ENCODE measurements at regions not wholly inside any gene's neighbourhood (a gene's known extent, or its start where the extent isn't known, plus 50 kb on each side); places are given as distances from the start of the nearest gene placed in this dataset.

DNA sequence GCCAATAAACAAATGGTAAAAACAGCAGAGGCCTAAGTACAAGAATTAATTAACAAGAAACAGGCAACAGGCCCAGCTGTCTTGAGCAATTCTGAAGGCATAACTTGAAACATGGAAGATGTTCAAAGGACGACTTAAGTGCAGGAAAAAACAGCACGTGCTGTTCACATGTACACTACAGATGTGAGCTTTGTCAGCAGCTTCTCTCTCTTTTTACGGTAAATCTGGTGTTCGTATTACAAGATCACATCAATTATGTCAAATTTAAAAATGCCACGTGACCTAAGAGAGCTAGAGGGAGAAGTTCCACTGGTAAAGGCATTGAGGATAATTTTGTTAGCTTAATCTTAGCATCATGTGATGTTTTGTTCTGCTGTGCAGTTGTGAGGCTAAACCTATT lies 281.1 kb downstream of the PSAT1 start:
- no peaks in the 10 kb centered on the region for H3K9me3 ChIP-seq (ENCODE audit: low read length)
- no peak overlapping the region for H2AFZ ChIP-seq (ENCODE audit: low read depth, low read length)
- H3K4me1 ChIP-seq (ENCODE audit: insufficient read depth, low read length): peaks cover 4% of the 10 kb centered on the region
- H3K36me3 ChIP-seq (ENCODE audit: insufficient read depth, low read length): no peaks in the 10 kb centered on the region
- H3K27me3 ChIP-seq (ENCODE audit: insufficient read depth, low read length): no peaks in the 10 kb centered on the region
- H3K4me3 ChIP-seq (ENCODE audit: low read length): no peak overlapping the region

DNA sequence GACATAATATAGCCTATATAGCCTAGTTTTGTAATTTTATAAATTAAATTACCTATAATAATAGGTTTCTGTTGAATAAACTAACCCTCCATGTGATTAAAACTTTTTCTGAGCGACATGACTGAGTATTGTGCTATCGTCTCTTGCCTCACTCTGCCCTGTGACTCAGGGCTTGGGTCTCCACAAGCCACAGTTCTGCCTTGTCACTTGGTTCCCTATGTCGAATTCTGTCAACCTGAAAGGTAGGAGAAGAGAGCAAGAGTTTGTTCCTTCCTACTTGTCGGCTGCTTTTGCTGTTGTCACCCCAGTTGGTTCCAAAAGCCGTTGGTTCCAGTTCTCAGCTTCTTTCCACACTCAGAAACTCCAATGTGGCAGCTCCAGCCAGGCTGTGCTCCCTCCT lies 285.9 kb downstream of the PSAT1 start:
- H3K4me1 ChIP-seq (ENCODE audit: insufficient read depth, low read length): no peaks in the 10 kb centered on the region
- no peaks in the 10 kb centered on the region for H3K9me3 ChIP-seq (ENCODE audit: low read length)
- no peaks in the 10 kb centered on the region for H3K27me3 ChIP-seq (ENCODE audit: insufficient read depth, low read length)
- no peak overlapping the region for H2AFZ ChIP-seq (ENCODE audit: low read depth, low read length)
- H3K4me3 ChIP-seq (ENCODE audit: low read length): no peak overlapping the region
- no peaks in the 10 kb centered on the region for H3K36me3 ChIP-seq (ENCODE audit: insufficient read depth, low read length)

DNA sequence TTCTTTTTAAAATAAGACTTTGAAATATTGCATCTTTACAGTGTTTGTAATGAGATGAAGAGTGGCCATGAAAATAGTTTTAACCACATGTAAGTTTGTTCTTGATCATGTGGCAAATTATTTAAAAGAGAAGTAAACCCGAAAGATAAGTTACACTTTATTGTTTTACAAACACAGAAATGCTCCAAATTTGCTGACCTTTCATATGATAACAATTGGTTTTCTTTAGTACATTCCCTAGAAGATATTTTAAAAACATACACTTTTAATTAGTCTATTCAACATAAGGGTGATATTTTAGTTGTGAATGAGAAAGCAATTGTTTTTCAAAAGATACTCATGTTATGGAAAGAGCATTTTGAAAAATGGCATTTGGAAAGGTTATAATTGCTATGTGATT lies 287.7 kb downstream of the PSAT1 start:
- no peak overlapping the region for H2AFZ ChIP-seq (ENCODE audit: low read depth, low read length)
- H3K27me3 ChIP-seq (ENCODE audit: insufficient read depth, low read length): no peaks in the 10 kb centered on the region
- H3K4me3 ChIP-seq (ENCODE audit: low read length): no peak overlapping the region
- H3K4me1 ChIP-seq (ENCODE audit: insufficient read depth, low read length): no peaks in the 10 kb centered on the region
- H3K36me3 ChIP-seq (ENCODE audit: insufficient read depth, low read length): no peaks in the 10 kb centered on the region
- no peaks in the 10 kb centered on the region for H3K9me3 ChIP-seq (ENCODE audit: low read length)

- H3K36me3 ChIP-seq (ENCODE audit: insufficient read depth, low read length): no peaks in the 10 kb centered on the region
- H3K4me1 ChIP-seq (ENCODE audit: insufficient read depth, low read length): no peaks in the 10 kb centered on the region
- H2AFZ ChIP-seq (ENCODE audit: low read depth, low read length): no peak overlapping the region
- H3K4me3 ChIP-seq (ENCODE audit: low read length): no peak overlapping the region
- H3K27me3 ChIP-seq (ENCODE audit: insufficient read depth, low read length): no peaks in the 10 kb centered on the region
- H3K9me3 ChIP-seq (ENCODE audit: low read length): no peaks in the 10 kb centered on the region
Measured at GRCh38 chr9:78585909-78586308, 289.0 kb downstream of the PSAT1 start.

DNA sequence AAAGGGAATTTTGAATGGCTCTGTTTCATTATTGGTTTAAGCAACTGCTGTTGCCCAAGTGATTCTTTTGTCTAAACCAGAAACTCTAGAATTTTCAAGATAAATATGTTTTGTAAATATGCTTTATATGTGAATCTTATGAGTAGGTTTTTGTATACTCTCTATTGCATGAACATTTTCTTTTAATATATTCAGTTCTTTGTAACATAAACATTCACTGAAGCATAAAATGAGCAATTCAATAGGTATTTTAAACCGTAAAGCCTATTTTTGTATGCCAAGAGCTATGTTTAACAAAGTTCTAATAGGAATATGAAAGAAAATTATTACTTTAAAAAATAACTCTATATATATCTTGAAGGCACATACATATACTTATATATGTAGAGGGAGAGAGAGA lies 293.1 kb downstream of the PSAT1 start:
- Histone ChIP-seq H2AFZ (ENCODE audit: low read depth, low read length) (no peak overlapping the region), H3K36me3 (ENCODE audit: insufficient read depth, low read length) (no peaks in the 10 kb centered on the region), H3K4me1 (ENCODE audit: insufficient read depth, low read length) (no peaks in the 10 kb centered on the region), H3K27me3 (ENCODE audit: insufficient read depth, low read length) (no peaks in the 10 kb centered on the region), H3K4me3 (ENCODE audit: low read length) (no peak overlapping the region), H3K9me3 (ENCODE audit: low read length) (no peaks in the 10 kb centered on the region)

GRCh38 chr9:78592811-78593210 lies 295.9 kb downstream of the PSAT1 start:
- H3K27me3 ChIP-seq (ENCODE audit: insufficient read depth, low read length): no peaks in the 10 kb centered on the region
- H2AFZ ChIP-seq (ENCODE audit: low read depth, low read length): no peak overlapping the region
- no peak overlapping the region for H3K4me3 ChIP-seq (ENCODE audit: low read length)
- no peaks in the 10 kb centered on the region for H3K4me1 ChIP-seq (ENCODE audit: insufficient read depth, low read length)
- H3K36me3 ChIP-seq (ENCODE audit: insufficient read depth, low read length): no peaks in the 10 kb centered on the region
- no peaks in the 10 kb centered on the region for H3K9me3 ChIP-seq (ENCODE audit: low read length)

DNA sequence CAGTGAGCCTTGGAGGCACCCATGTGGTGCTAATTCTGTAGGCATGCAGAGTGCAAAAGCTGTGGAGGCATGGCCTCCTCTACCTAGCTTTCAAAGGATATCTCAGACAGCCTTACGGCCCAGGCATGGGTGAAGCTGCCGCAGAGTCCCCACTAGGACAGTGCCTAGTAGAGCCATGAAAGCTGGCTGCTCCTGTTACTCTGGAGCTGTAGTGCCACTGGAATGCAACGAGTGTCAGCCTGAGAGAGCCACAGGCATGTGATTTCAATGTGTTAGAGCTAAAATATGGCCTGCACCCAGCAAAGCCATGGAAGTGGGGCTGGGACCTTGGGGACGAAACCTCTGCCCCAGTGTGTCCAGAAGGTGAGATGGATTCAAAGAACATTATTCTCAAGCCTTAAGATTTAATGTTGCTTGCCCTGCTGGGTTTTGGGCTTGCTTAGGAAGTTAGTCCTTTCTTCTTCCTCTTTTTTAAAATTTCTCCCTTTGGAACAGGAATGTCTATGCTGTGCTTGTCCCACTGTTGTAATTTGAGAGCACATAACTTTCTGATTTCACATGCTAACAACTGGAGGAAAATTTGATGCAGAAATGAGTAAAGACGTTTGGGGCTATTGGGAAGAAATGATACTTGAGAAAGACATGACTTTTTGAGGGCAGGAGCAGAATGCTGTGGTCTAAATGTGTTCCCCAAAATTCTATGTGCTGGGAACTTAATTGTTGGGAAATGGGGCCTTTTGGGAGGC lies 298.4 kb downstream of the PSAT1 start:
- Histone ChIP-seq H3K9me3 (ENCODE audit: low read length) (no peaks in the 10 kb centered on the region), H3K36me3 (ENCODE audit: insufficient read depth, low read length) (no peaks in the 10 kb centered on the region), H3K4me1 (ENCODE audit: insufficient read depth, low read length) (no peaks in the 10 kb centered on the region), H3K4me3 (ENCODE audit: low read length) (no peak overlapping the region), H2AFZ (ENCODE audit: low read depth, low read length) (no peak overlapping the region), H3K27me3 (ENCODE audit: insufficient read depth, low read length) (peaks cover 4% of the 10 kb centered on the region)

DNA sequence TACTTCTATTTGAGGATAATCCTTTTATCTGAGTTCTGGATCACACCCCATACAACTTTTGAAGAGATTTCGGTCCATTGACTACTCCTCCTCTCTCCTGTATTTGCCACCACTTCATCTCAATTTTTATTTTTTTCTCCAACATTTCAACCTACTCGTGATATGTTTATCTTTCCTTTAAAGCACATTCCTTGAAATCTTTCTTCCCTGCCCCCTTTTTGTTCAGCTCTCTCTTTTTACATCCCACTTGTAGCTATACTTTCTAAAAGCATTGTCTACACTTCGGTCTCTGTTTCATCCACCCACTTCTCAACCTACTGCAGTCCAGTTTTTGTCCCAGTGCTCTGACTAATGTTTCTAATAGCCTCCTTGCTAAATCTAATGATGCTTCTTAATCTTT lies 299.4 kb downstream of the PSAT1 start:
- Histone ChIP-seq H3K4me1 (ENCODE audit: insufficient read depth, low read length) (no peaks in the 10 kb centered on the region), H3K9me3 (ENCODE audit: low read length) (no peaks in the 10 kb centered on the region), H3K36me3 (ENCODE audit: insufficient read depth, low read length) (no peaks in the 10 kb centered on the region), H3K4me3 (ENCODE audit: low read length) (no peak overlapping the region), H2AFZ (ENCODE audit: low read depth, low read length) (no peak overlapping the region), H3K27me3 (ENCODE audit: insufficient read depth, low read length) (peaks cover 4% of the 10 kb centered on the region)

GRCh38 chr9:78598120-78598519 lies 301.2 kb downstream of the PSAT1 start:
- Histone ChIP-seq H3K9me3 (ENCODE audit: low read length) (no peaks in the 10 kb centered on the region), H3K36me3 (ENCODE audit: insufficient read depth, low read length) (no peaks in the 10 kb centered on the region), H3K4me3 (ENCODE audit: low read length) (no peak overlapping the region), H3K4me1 (ENCODE audit: insufficient read depth, low read length) (peaks cover 2% of the 10 kb centered on the region), H3K27me3 (ENCODE audit: insufficient read depth, low read length) (peaks cover 4% of the 10 kb centered on the region), H2AFZ (ENCODE audit: low read depth, low read length) (no peak overlapping the region)

GRCh38 chr9:78599926-78600325 lies 303.0 kb downstream of the PSAT1 start:
- Histone ChIP-seq H3K27me3 (ENCODE audit: insufficient read depth, low read length) (peaks cover 4% of the 10 kb centered on the region), H2AFZ (ENCODE audit: low read depth, low read length) (no peak overlapping the region), H3K9me3 (ENCODE audit: low read length) (no peaks in the 10 kb centered on the region), H3K4me3 (ENCODE audit: low read length) (no peak overlapping the region), H3K36me3 (ENCODE audit: insufficient read depth, low read length) (no peaks in the 10 kb centered on the region), H3K4me1 (ENCODE audit: insufficient read depth, low read length) (peaks cover 2% of the 10 kb centered on the region)

DNA sequence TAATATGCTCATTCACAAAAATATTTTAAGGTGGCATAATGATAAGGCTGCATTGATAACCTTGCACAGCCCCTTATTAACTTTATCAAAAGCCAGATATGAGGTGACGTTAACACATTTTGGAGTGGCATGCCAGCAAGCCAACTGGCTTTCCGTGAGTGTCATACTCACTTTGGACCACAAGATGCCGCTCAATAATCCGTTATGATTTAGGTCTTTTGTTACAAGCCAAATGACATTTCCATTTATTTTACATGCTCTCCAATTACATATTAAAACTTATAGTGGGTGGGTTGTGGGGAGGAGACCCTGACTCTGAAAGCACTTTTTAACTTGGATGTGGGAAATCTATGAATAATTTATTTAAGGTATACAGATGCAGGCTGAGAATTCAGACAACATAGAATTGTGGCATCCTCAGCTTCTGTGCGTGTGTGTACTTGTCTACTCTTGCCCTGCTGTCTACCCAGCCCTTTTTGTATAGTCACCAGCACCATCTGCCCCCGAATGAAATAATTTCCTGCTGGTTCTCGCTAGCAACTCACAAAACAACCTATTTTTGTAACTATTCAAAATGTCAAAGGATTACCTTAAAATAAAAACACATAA lies 305.1 kb downstream of the PSAT1 start:
- peaks cover 4% of the 10 kb centered on the region for H3K27me3 ChIP-seq (ENCODE audit: insufficient read depth, low read length)
- H3K4me3 ChIP-seq (ENCODE audit: low read length): no peak overlapping the region
- H3K9me3 ChIP-seq (ENCODE audit: low read length): no peaks in the 10 kb centered on the region
- H2AFZ ChIP-seq (ENCODE audit: low read depth, low read length): no peak overlapping the region
- H3K4me1 ChIP-seq (ENCODE audit: insufficient read depth, low read length): peaks cover 6% of the 10 kb centered on the region
- no peaks in the 10 kb centered on the region for H3K36me3 ChIP-seq (ENCODE audit: insufficient read depth, low read length)

DNA sequence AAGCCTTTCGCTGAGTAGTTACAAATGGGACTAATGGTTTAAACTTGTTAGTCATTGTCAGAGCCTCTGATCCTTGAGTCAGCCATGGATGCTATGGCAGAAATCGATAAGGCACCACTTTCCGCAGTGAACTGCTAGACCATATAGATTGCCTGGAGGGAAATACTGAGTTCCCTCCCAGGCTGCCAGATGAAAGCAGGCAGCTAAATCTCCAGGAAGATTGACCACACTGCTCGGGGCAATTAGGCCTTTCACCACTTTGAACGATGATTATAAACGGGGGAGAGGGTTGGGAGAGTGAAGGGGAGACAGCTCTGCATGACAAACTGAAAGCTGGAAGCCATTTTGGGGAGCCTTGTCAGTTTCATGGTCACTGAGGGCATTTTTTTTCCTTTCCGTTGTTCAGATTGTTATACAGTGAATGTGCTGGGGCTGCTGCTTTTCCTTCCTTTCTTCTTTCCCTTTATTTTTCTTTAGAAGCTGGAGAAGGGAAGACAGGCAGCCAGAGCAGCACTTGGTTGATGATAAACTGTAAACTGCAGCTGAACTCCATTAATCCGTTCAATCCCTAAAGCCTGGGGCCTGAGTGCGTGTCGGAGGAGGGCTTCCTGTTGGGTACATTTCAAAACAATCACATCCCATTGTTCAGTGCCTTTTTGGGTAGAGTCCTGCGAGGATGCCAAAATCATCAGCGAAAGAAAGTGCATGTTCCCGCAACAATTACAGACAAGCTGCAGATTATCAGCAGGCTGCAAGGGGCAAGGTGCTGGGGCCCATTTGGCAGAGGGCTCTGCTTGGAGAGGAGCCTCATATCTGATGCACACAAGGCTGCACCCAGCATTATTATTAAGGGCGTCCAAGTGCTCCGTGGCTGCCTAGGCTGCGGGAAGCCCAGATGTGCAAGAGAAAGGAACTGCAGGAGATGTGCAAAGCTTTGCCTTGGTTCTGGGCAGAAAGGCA lies 308.4 kb downstream of the PSAT1 start:
- no peaks in the 10 kb centered on the region for H3K27me3 ChIP-seq (ENCODE audit: insufficient read depth, low read length)
- H2AFZ ChIP-seq (ENCODE audit: low read depth, low read length): peak overlapping the region; percentile 63
- peaks cover 6% of the 10 kb centered on the region for H3K4me1 ChIP-seq (ENCODE audit: insufficient read depth, low read length)
- no peak overlapping the region for H3K4me3 ChIP-seq (ENCODE audit: low read length)
- no peaks in the 10 kb centered on the region for H3K9me3 ChIP-seq (ENCODE audit: low read length)
- H3K36me3 ChIP-seq (ENCODE audit: insufficient read depth, low read length): no peaks in the 10 kb centered on the region

- H3K4me3 ChIP-seq (ENCODE audit: low read length): no peak overlapping the region
- H3K4me1 ChIP-seq (ENCODE audit: insufficient read depth, low read length): peaks cover 6% of the 10 kb centered on the region
- H3K27me3 ChIP-seq (ENCODE audit: insufficient read depth, low read length): no peaks in the 10 kb centered on the region
- no peak overlapping the region for H2AFZ ChIP-seq (ENCODE audit: low read depth, low read length)
- H3K9me3 ChIP-seq (ENCODE audit: low read length): no peaks in the 10 kb centered on the region
- H3K36me3 ChIP-seq (ENCODE audit: insufficient read depth, low read length): no peaks in the 10 kb centered on the region
Measured at GRCh38 chr9:78606001-78606379, 309.1 kb downstream of the PSAT1 start.

Measured in neuron (in vitro differentiated cells).